Type B pancreatic cell (in vitro differentiated cells): ENCODE measurements at regions not wholly inside any gene's neighbourhood (a gene's known extent, or its start where the extent isn't known, plus 50 kb on each side); places are given as distances from the start of the nearest gene placed in this dataset.

ENCODE experiments used
- DNase-seq: peaks from one replicate; pipeline ENCODE4 v3.0.0; 2021; ENCODE audit warnings: mixed read lengths; ENCODE audit not compliant: unreplicated experiment; ENCODE audit errors: extremely low spot score
- H3K27ac Mint-ChIP-seq: 2 replicates; pipeline ENCODE4 v1.8.0; 2021; ENCODE audit warnings: mild to moderate bottlenecking, mixed read lengths
- H3K27me3 Mint-ChIP-seq: 2 replicates; pipeline ENCODE4 v1.8.0; 2021; ENCODE audit warnings: mixed read lengths
- H3K36me3 Mint-ChIP-seq: 2 replicates; pipeline ENCODE4 v1.8.0; 2021; ENCODE audit warnings: mixed read lengths
- H3K4me1 Mint-ChIP-seq: one replicate; pipeline ENCODE4 v1.8.0; 2021; ENCODE audit warnings: mixed read lengths; ENCODE audit not compliant: unreplicated experiment
- H3K4me3 Mint-ChIP-seq: 2 replicates; pipeline ENCODE4 v1.8.0; 2021; ENCODE audit warnings: mild to moderate bottlenecking, mixed read lengths
- H3K9me3 Mint-ChIP-seq: 2 replicates; pipeline ENCODE4 v1.8.0; 2021; ENCODE audit warnings: mixed read lengths
- TF ChIP-seq, protein P1 (sequence below): fragments of 200-600 bp; sonication (generic); conservative IDR thresholded peaks from 2 replicates; pipeline ENCODE4 v1.5.0; 2021; ENCODE audit warnings: antibody characterized with exemption, mild to moderate bottlenecking

DNA sequence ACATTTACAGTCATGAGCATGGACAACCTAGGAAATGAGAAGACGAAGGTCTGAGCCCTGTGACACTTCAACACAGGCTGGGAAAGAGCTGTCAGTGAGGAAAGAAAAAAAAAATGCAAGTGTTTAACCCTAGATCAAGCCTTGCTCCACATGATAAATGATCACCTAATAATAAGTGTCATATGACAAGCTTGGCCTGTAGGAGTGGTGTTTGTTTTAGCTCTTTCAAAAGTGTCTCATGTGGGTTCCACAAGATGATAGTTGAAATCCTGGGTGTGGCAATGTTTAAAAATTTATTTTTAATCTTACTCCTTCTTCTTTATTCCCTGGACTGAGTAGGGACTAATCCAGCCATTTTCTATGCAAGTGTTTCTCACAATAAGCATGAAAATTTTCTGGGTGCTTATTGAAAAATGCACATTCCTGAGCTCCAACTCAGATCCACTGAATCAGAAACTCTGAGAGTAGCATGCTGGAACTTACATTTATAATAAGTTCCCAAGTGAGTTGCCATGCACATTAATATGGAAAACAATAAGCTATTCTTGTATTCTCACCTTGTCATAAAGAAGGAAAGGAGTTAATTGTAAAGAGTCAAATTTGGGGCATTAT lies 138.3 kb downstream of the AREG start:
- Mint-ChIP-seq H3K9me3 (no peaks in the 10 kb centered on the region), H3K27me3 (peaks cover 22% of the 10 kb centered on the region), H3K36me3 (no peaks in the 10 kb centered on the region), H3K4me3 (no peak overlapping the region), H3K27ac (peak overlapping the region; percentile 26), H3K4me1 (no peaks in the 10 kb centered on the region)
- TF ChIP-seq, protein P1, sequence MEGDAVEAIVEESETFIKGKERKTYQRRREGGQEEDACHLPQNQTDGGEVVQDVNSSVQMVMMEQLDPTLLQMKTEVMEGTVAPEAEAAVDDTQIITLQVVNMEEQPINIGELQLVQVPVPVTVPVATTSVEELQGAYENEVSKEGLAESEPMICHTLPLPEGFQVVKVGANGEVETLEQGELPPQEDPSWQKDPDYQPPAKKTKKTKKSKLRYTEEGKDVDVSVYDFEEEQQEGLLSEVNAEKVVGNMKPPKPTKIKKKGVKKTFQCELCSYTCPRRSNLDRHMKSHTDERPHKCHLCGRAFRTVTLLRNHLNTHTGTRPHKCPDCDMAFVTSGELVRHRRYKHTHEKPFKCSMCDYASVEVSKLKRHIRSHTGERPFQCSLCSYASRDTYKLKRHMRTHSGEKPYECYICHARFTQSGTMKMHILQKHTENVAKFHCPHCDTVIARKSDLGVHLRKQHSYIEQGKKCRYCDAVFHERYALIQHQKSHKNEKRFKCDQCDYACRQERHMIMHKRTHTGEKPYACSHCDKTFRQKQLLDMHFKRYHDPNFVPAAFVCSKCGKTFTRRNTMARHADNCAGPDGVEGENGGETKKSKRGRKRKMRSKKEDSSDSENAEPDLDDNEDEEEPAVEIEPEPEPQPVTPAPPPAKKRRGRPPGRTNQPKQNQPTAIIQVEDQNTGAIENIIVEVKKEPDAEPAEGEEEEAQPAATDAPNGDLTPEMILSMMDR: no peak
- no peak for DNase-seq

DNA sequence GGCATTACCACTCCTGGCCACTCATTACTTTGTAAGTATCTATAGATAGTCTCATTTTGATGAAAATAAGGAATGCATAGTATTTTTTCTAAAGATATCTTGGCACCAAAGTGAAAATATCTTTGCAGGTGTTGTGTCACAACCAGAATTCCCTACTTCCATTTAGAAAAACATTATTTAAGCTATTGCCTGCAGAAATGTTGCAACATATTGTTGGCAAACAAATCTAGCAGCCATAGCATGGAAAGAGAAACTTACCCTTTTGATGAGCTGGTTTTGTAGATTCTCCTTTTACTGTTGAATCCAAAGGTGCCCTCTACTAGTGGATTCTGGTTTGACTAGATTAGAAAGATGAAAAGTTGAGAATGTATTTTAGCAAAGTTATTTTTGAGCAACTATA lies 138.8 kb downstream of the AREG start:
- TF ChIP-seq, protein P1: no peak
- peaks cover 18% of the 10 kb centered on the region for H3K27me3 Mint-ChIP-seq
- no peaks in the 10 kb centered on the region for H3K9me3 Mint-ChIP-seq
- H3K4me1 Mint-ChIP-seq: no peaks in the 10 kb centered on the region
- H3K4me3 Mint-ChIP-seq: no peak overlapping the region
- no peak for DNase-seq
- H3K36me3 Mint-ChIP-seq: no peaks in the 10 kb centered on the region
- H3K27ac Mint-ChIP-seq: no peak overlapping the region

DNA sequence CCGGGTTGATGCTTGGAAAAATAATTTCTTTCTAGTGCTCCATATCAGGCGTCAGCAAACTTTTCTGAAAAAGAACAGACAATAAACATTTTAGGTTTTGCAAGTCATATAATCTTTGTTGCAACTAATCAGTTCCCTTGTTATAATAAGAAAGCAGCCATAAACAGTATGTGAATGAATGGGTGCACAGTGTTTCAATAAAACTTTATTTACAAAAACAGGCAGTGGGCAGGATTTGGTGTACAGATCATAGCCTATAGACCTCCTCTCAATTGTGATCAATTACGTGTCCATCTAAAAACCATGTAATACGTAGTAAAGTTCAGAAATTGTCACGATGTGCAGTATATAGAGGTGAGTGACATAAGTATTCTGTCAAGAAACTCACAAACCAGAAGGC lies 143.4 kb downstream of the AREG start:
- Mint-ChIP-seq H3K4me3 (no peak overlapping the region), H3K27ac (no peak overlapping the region), H3K36me3 (no peaks in the 10 kb centered on the region), H3K4me1 (no peaks in the 10 kb centered on the region), H3K9me3 (no peaks in the 10 kb centered on the region), H3K27me3 (peaks cover 10% of the 10 kb centered on the region)
- DNase-seq: no peak
- TF ChIP-seq, protein P1: no peak

DNA sequence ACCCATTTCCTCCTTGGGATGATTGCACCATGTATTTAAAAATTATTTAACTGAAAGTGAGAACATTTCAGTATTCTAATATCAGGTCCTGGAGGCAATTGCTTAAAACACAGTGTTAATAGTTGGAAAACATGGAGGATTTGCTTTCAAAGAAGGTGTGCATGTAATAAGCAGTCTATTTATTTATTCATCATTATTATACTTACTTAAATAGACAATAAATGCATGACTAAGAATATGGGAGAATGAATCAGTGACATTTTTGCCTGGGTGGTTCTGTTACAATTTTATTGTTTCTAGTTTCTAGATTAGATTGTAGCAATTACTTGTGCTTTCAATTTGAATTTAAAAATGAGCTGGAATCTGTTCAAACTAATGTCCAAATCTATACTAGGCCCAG lies 145.5 kb downstream of the AREG start:
- H3K27me3 Mint-ChIP-seq: peaks cover 6% of the 10 kb centered on the region
- no peaks in the 10 kb centered on the region for H3K36me3 Mint-ChIP-seq
- H3K4me3 Mint-ChIP-seq: no peak overlapping the region
- H3K9me3 Mint-ChIP-seq: no peaks in the 10 kb centered on the region
- TF ChIP-seq, protein P1: no peak
- H3K27ac Mint-ChIP-seq: no peak overlapping the region
- DNase-seq: no peak
- H3K4me1 Mint-ChIP-seq: no peaks in the 10 kb centered on the region

DNA sequence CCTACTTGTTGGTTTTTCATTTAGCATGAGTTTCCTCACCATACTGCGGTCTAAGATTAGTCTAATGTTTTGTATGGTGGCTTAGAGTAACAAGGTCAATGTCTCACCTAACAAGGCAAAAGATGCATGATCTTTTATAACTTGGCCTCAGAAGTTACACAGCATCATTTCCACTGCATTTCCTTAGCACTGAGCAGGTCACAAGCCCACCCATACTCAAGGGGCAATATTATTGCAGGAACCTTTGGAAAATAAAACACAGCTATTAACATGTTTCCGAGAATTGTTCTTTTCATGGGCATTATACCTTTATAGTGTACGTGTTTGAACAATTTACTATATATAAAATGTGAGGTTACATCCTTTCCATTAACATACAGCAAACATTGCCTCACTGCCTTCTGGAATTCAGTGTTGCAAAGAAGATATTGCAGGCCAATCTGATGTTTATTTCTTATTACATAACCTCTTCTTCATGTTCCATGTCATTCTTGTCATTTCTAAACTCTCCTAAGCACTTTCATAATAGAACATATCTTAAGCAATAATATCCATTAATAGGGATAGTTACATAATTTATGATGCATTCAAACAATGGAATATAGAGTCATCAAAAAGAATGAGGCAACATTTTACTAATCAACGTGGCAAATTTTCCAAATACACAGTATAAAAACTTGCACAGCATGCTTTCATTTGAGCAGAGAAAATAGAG lies 153.8 kb downstream of the AREG start:
- TF ChIP-seq, protein P1: no peak
- Mint-ChIP-seq H3K27ac (no peak overlapping the region), H3K4me1 (no peaks in the 10 kb centered on the region), H3K27me3 (peaks cover 17% of the 10 kb centered on the region), H3K4me3 (no peak overlapping the region), H3K36me3 (no peaks in the 10 kb centered on the region), H3K9me3 (peaks cover 5% of the 10 kb centered on the region)
- no peak for DNase-seq
